IMR-90 (cell line): ENCODE measurements at regions not wholly inside any gene's neighbourhood (a gene's known extent, or its start where the extent isn't known, plus 50 kb on each side); places are given as distances from the start of the nearest gene placed in this dataset.
A peak's percentile ranks its signal among the peaks of the same experiment; 100 is the strongest.

Experiments
- ATAC-seq: fragments of 200-7000 bp; cut with Tn5 transposase; 2 replicates; pipeline ENCODE4 v1.9.1; 2020; ENCODE audit warnings: low read depth, mild to moderate bottlenecking, moderate library complexity
- BruUV-seq: library from RNA; stranded (reverse); fragments of 400-500 nt; replicated peaks from 2 replicates; lab custom pipeline; 2021; lab: Mats Ljungman, UMichigan
- CTCF ChIA-PET: fragments of 300-600 bp; formaldehyde crosslinking; extraction: SDS; loops from one replicate; lab custom pipeline; 2021; ENCODE audit warnings: antibody characterized with exemption; lab: Yijun Ruan, JAX
- POLR2A ChIA-PET: fragments of 300-600 bp; sonication (Branson Sonifier 250); formaldehyde crosslinking; loops from one replicate; lab custom pipeline; 2022; ENCODE audit warnings: antibody characterized with exemption; ENCODE audit not compliant: unreplicated experiment; lab: Charles Lee
- DNase-seq: peaks from one replicate; pipeline ENCODE4 v3.0.0; 2013
- H2AFZ ChIP-seq: replicated peaks from 2 replicates; pipeline ENCODE3; 2013; ENCODE audit warnings: low read length, mild to moderate bottlenecking; ENCODE audit not compliant: poor library complexity
- H2AK5ac ChIP-seq: 2 replicates; pipeline ENCODE4 v1.6.1; 2013; ENCODE audit warnings: low read depth, low read length, inconsistent platforms
- H2AK9ac ChIP-seq: replicated peaks from 2 replicates; pipeline ENCODE3; 2013; ENCODE audit warnings: mild to moderate bottlenecking, low read depth, low read length, moderate library complexity; ENCODE audit not compliant: poor library complexity
- H2BK120ac ChIP-seq: 2 replicates; pipeline ENCODE4 v1.6.1; 2013; ENCODE audit warnings: low read depth, low read length, inconsistent platforms
- H2BK15ac ChIP-seq: 3 replicates; pipeline ENCODE4 v1.6.1; 2013; ENCODE audit warnings: low read depth, low read length, inconsistent platforms
- H2BK20ac ChIP-seq: 2 replicates; pipeline ENCODE4 v1.6.1; 2013; ENCODE audit warnings: low read depth, mild to moderate bottlenecking, inconsistent platforms, low read length, moderate library complexity
- H2BK5ac ChIP-seq: 2 replicates; pipeline ENCODE4 v1.6.1; 2013; ENCODE audit warnings: mild to moderate bottlenecking, low read depth, low read length, inconsistent platforms; ENCODE audit not compliant: poor library complexity, severe bottlenecking
- H3K14ac ChIP-seq: replicated peaks from 2 replicates; pipeline ENCODE4 v1.6.1; 2013; ENCODE audit warnings: low read depth, low read length, inconsistent platforms
- H3K18ac ChIP-seq: 2 replicates; pipeline ENCODE4 v1.6.1; 2013; ENCODE audit warnings: low read depth, low read length, control low read depth
- H3K23ac ChIP-seq: 2 replicates; pipeline ENCODE4 v1.6.1; 2013; ENCODE audit warnings: low read depth, low read length, inconsistent platforms
- H3K27ac ChIP-seq: 2 replicates; pipeline ENCODE4 v1.5.1; 2013; ENCODE audit warnings: mild to moderate bottlenecking, control low read depth, low read length; ENCODE audit not compliant: insufficient read depth
- H3K27me3 ChIP-seq: 2 replicates; pipeline ENCODE4 v1.6.1; 2013; ENCODE audit warnings: low read length; ENCODE audit not compliant: control insufficient read depth, insufficient read depth
- H3K36me3 ChIP-seq: 2 replicates; pipeline ENCODE4 v1.6.1; 2013; ENCODE audit warnings: low read length, mixed read lengths; ENCODE audit not compliant: control insufficient read depth, insufficient read depth
- H3K4ac ChIP-seq: 2 replicates; pipeline ENCODE4 v1.6.1; 2013; ENCODE audit warnings: low read depth, low read length, inconsistent platforms
- H3K4me1 ChIP-seq: 2 replicates; pipeline ENCODE4 v1.6.1; 2013; ENCODE audit warnings: low read length, mixed read lengths; ENCODE audit not compliant: control insufficient read depth, insufficient read depth
- H3K4me2 ChIP-seq: 2 replicates; pipeline ENCODE4 v1.6.1; 2013; ENCODE audit warnings: low read depth, mild to moderate bottlenecking, control low read depth, low read length, moderate library complexity
- H3K4me3 ChIP-seq: 2 replicates; pipeline ENCODE4 v1.5.1; 2013; ENCODE audit warnings: low read depth, mild to moderate bottlenecking, control low read depth, low read length, moderate library complexity; ENCODE audit not compliant: insufficient read depth
- H3K56ac ChIP-seq: 2 replicates; pipeline ENCODE4 v1.6.1; 2013; ENCODE audit warnings: low read length, inconsistent platforms; ENCODE audit not compliant: insufficient read depth; ENCODE audit errors: extremely low read depth
- H3K79me1 ChIP-seq, 2 experiments: 2 replicates each; pipeline ENCODE4 v1.6.1; 2013; ENCODE audit warnings: low read length in 2 of 2, inconsistent platforms in 1 of 2, low read depth in 1 of 2
- H3K9ac ChIP-seq: 2 replicates; pipeline ENCODE4 v1.6.1; 2013; ENCODE audit warnings: low read depth, low read length, control low read depth
- H3K9me1 ChIP-seq: 2 replicates; pipeline ENCODE4 v1.6.1; 2013; ENCODE audit warnings: low read length, inconsistent platforms; ENCODE audit not compliant: insufficient read depth
- H3K9me3 ChIP-seq: 2 replicates; pipeline ENCODE4 v1.6.1; 2013; ENCODE audit warnings: low read length; ENCODE audit not compliant: control insufficient read depth, insufficient read depth
- H4K20me1 ChIP-seq: 2 replicates; pipeline ENCODE4 v1.6.1; 2013; ENCODE audit warnings: low read length, inconsistent platforms; ENCODE audit not compliant: insufficient read depth
- H4K5ac ChIP-seq: 2 replicates; pipeline ENCODE4 v1.6.1; 2013; ENCODE audit warnings: mild to moderate bottlenecking, low read depth, low read length, control low read depth
- H4K8ac ChIP-seq, 2 experiments: 2 replicates each; pipeline ENCODE4 v1.6.1; 2013; ENCODE audit warnings: low read depth in 2 of 2, low read length in 2 of 2, control low read depth in 1 of 2, inconsistent platforms in 1 of 2
- H4K91ac ChIP-seq: 2 replicates; pipeline ENCODE4 v1.6.1; 2013; ENCODE audit warnings: low read depth, low read length, inconsistent platforms; ENCODE audit not compliant: insufficient read depth
- BHLHE40 ChIP-seq: fragments of 150-350 bp; IDR thresholded peaks from 2 replicates; pipeline ENCODE4 v1.6.1; 2016; ENCODE audit warnings: mild to moderate bottlenecking, low read depth, low read length
- CEBPB ChIP-seq: IDR thresholded peaks from 2 replicates; pipeline ENCODE4 v1.6.1; 2012; ENCODE audit warnings: low read depth, low read length, improper control_type of control experiment
- CHD1 ChIP-seq: IDR thresholded peaks from 2 replicates; pipeline ENCODE4 v1.6.1; 2012; ENCODE audit warnings: low read depth, low read length, improper control_type of control experiment
- ELK1 ChIP-seq: fragments of 150-350 bp; IDR thresholded peaks from 2 replicates; pipeline ENCODE4 v1.6.1; 2016; ENCODE audit warnings: low read depth, mild to moderate bottlenecking, low read length, moderate library complexity, borderline replicate concordance
- FOS ChIP-seq: fragments of 150-350 bp; IDR thresholded peaks from 2 replicates; pipeline ENCODE4 v1.6.1; 2016; ENCODE audit warnings: low read depth, low read length
- MAFK ChIP-seq: IDR thresholded peaks from 2 replicates; pipeline ENCODE4 v1.6.1; 2012; ENCODE audit warnings: low read depth, low read length, improper control_type of control experiment
- MAZ ChIP-seq: IDR thresholded peaks from 2 replicates; pipeline ENCODE4 v1.6.1; 2012; ENCODE audit warnings: low read depth, mild to moderate bottlenecking, low read length, improper control_type of control experiment, moderate library complexity, borderline replicate concordance
- MXI1 ChIP-seq: IDR thresholded peaks from 2 replicates; pipeline ENCODE4 v1.6.1; 2012; ENCODE audit warnings: low read depth, mild to moderate bottlenecking, low read length, moderate library complexity, borderline replicate concordance
- NFE2L2 ChIP-seq: fragments of 150-350 bp; IDR thresholded peaks from 2 replicates; pipeline ENCODE4 v1.6.1; 2016; ENCODE audit warnings: low read depth, mild to moderate bottlenecking, low read length
- POLR2A ChIP-seq: IDR thresholded peaks from 2 replicates; pipeline ENCODE4 v1.6.1; 2012; ENCODE audit warnings: mild to moderate bottlenecking, low read depth, low read length
- RAD21 ChIP-seq: IDR thresholded peaks from 2 replicates; pipeline ENCODE4 v1.6.1; 2012; ENCODE audit warnings: low read length, improper control_type of control experiment
- RCOR1 ChIP-seq: IDR thresholded peaks from 2 replicates; pipeline ENCODE4 v1.6.1; 2012; ENCODE audit warnings: mild to moderate bottlenecking, low read length, improper control_type of control experiment; ENCODE audit not compliant: insufficient replicate concordance
- RFX5 ChIP-seq: IDR thresholded peaks from 2 replicates; pipeline ENCODE4 v1.8.0; 2012; ENCODE audit warnings: low read depth, mild to moderate bottlenecking, low read length, moderate library complexity
- SMC3 ChIP-seq: fragments of 150-350 bp; IDR thresholded peaks from 2 replicates; pipeline ENCODE4 v1.6.1; 2016; ENCODE audit warnings: low read depth, mild to moderate bottlenecking, antibody characterized with exemption, low read length, moderate library complexity
- USF2 ChIP-seq: fragments of 150-350 bp; IDR thresholded peaks from 2 replicates; pipeline ENCODE4 v1.6.1; 2017; ENCODE audit warnings: mild to moderate bottlenecking, antibody characterized with exemption, low read length, low read depth
- WGBS, 2 experiments: methylation state at CpG; one replicate each; pipeline versions ENCODE4 v1.1.5 to v1.1.7; 2013; ENCODE audit warnings: missing lambda C conversion rate in 2 of 2; ENCODE audit not compliant: insufficient read length in 1 of 2; ENCODE audit errors: extremely low coverage in 2 of 2; 5-methylcytosine and 5-hydroxymethylcytosine counted together
- dilution Hi-C: fragments of 300-500 bp; cut with HindIII; formaldehyde crosslinking; loops from one replicate; pipeline ENCODE4 v1.14.3; 2018; ENCODE audit warnings: low sequenced_read_pairs; ENCODE audit not compliant: unreplicated experiment
- in situ Hi-C: fragments of 300-500 bp; cut with MboI; formaldehyde crosslinking; loops from 3 replicates; pipeline ENCODE4 v1.14.3; 2019; ENCODE audit warnings: low sequenced_read_pairs, inconsistent platforms, mixed read lengths
- intact Hi-C: fragments of 100-400 bp; cut with micrococcal nuclease; formaldehyde crosslinking; loops from 2 replicates; pipeline ENCODE4 v1.10.0; 2022

- BruUV-seq = no TSS peak
- H3K4me3 ChIP-seq = no peak overlapping the region
- H3K18ac ChIP-seq = no peak overlapping the region
- peaks cover 5% of the 10 kb centered on the region for H3K9me3 ChIP-seq
- TF ChIP-seq BHLHE40 = no peak
- TF ChIP-seq CHD1 = no peak
- TF ChIP-seq SMC3 = no peak
- no peak for TF ChIP-seq ELK1
- TF ChIP-seq RCOR1 = no peak
- TF ChIP-seq USF2 = no peak
- TF ChIP-seq MAFK = no peak
- TF ChIP-seq RFX5 = no peak
- no peak for TF ChIP-seq FOS
- TF ChIP-seq MAZ = no peak
- no peak for TF ChIP-seq NFE2L2
- TF ChIP-seq POLR2A = no peak
- no peak for TF ChIP-seq MXI1
- no peak for TF ChIP-seq RAD21
- no peak for TF ChIP-seq CEBPB
- no peak overlapping the region for H3K56ac ChIP-seq
- no peak overlapping the region; the same call in 1 of the 2 replicates for H4K91ac ChIP-seq
- intact Hi-C loops (no loop called here), dilution Hi-C loops (no loop called here), in situ Hi-C loops (loop anchor here (10.0 kb wide), 1 partner anchor 240 kb away; no protein-coding TSS in a partner anchor)
- H2BK15ac ChIP-seq = peak overlapping the region; percentile 49; the same call in 1 of the 3 replicates
- no peak overlapping the region for H3K23ac ChIP-seq
- H3K4me2 ChIP-seq = no peak overlapping the region
- no peak for DNase-seq
- H3K9me1 ChIP-seq = peaks cover 8% of the 10 kb centered on the region
- no peak overlapping the region for H2AK9ac ChIP-seq
- H2AK5ac ChIP-seq = no peak overlapping the region
- no peak overlapping the region for H4K8ac ChIP-seq
- no peak overlapping the region for H2AFZ ChIP-seq
- H3K27me3 ChIP-seq = no peaks in the 10 kb centered on the region
- H3K4me1 ChIP-seq = peaks cover 8% of the 10 kb centered on the region
- H2BK120ac ChIP-seq = no peak overlapping the region
- no peaks in the 10 kb centered on the region for H4K20me1 ChIP-seq
- 0 out of 2 replicates have a peak overlapping the region, but pooled peaks have one; percentile 34 for H2BK20ac ChIP-seq
- H3K9ac ChIP-seq = no peak overlapping the region
- H3K4ac ChIP-seq = no peak overlapping the region
- CTCF ChIA-PET = no interaction called here
- no peak for ATAC-seq
- 0 out of 4 replicates have a peak, but pooled peaks cover 0 to 6% of the 10 kb centered on the region in 2 experiments for H3K79me1 ChIP-seq
- no peak overlapping the region for H4K5ac ChIP-seq
- H3K14ac ChIP-seq = no peak overlapping the region
- POLR2A ChIA-PET = no interaction called here
- no peak overlapping the region for H2BK5ac ChIP-seq
- no peak overlapping the region for H3K27ac ChIP-seq
- 81% methylated on average over 3 of the region's 7 CpGs; no CpG with 5 or more reads in 1 of the 2 experiments for WGBS, 2 experiments
- H3K36me3 ChIP-seq = no peaks in the 10 kb centered on the region
Observed at GRCh38 chr6:134414793-134415192, 96.9 kb upstream of the SGK1 start.
